CD14-positive monocyte (primary cell): ENCODE measurements at regions not wholly inside any gene's neighbourhood (a gene's known extent, or its start where the extent isn't known, plus 50 kb on each side); places are given as distances from the start of the nearest gene placed in this dataset.

Experiments
- DNase-seq, 3 donors: peaks; one replicate each; pipeline ENCODE4 v3.0.0-alpha.2; 2011 to 2022
- H2AFZ ChIP-seq: 2 replicates; pipeline ENCODE4 v1.6.0; 2012; ENCODE audit warnings: mild to moderate bottlenecking, low read depth, low read length, inconsistent platforms; ENCODE audit not compliant: insufficient read depth, poor library complexity, severe bottlenecking
- H3K27ac ChIP-seq, 2 donors: 1 replicate in 1 of 2; 2 replicates in 1 of 2; pipeline ENCODE4 v1.5.1; 2012 to 2013; ENCODE audit warnings: low read length in 2 of 2, control low read depth in 1 of 2, inconsistent platforms in 1 of 2, low read depth in 1 of 2, mild to moderate bottlenecking in 1 of 2
- H3K27me3 ChIP-seq, 2 donors: one replicate each; pipeline versions ENCODE4 v1.6.0 to v1.6.1; 2011 to 2013; ENCODE audit warnings: low read length in 2 of 2; ENCODE audit not compliant: control insufficient read depth in 2 of 2, insufficient read depth in 2 of 2
- H3K36me3 ChIP-seq, 2 donors: replicated peaks in 1 of 2; 1 replicate in 1 of 2; 2 replicates in 1 of 2; pipeline versions ENCODE4 v1.5.1 to v1.6.1; 2012 to 2013; ENCODE audit warnings: low read length in 2 of 2, control low read depth in 1 of 2, inconsistent platforms in 1 of 2, mild to moderate bottlenecking in 1 of 2; ENCODE audit not compliant: insufficient read depth in 2 of 2, control insufficient read depth in 1 of 2
- H3K4me1 ChIP-seq, 2 donors: 1 replicate in 1 of 2; 2 replicates in 1 of 2; pipeline versions ENCODE4 v1.5.1 to v1.6.1; 2012 to 2013; ENCODE audit warnings: low read length in 2 of 2, control low read depth in 1 of 2, inconsistent platforms in 1 of 2, mild to moderate bottlenecking in 1 of 2, moderate library complexity in 1 of 2; ENCODE audit not compliant: insufficient read depth in 2 of 2, control insufficient read depth in 1 of 2
- H3K4me2 ChIP-seq: replicated peaks from 2 replicates; pipeline ENCODE3; 2012; ENCODE audit warnings: low read length, moderate library complexity, mild to moderate bottlenecking; ENCODE audit not compliant: poor library complexity, severe bottlenecking; ENCODE audit errors: extremely low read depth
- H3K4me3 ChIP-seq, 3 experiments: fragments of 200-600 bp in 1 of 3; sonication (generic) in 1 of 3; replicated peaks in 1 of 3; 1 replicate in 2 of 3; 2 replicates in 1 of 3; pipeline ENCODE4 v1.5.1; 2011 to 2013; ENCODE audit warnings: low read length in 3 of 3, mild to moderate bottlenecking in 3 of 3, control low read depth in 2 of 3, low read depth in 2 of 3, inconsistent platforms in 1 of 3, moderate library complexity in 1 of 3
- H3K79me2 ChIP-seq: 2 replicates; pipeline ENCODE4 v1.6.0; 2012; ENCODE audit warnings: mild to moderate bottlenecking, control low read depth, inconsistent platforms, low read length, moderate library complexity; ENCODE audit not compliant: insufficient read depth
- H3K9ac ChIP-seq: 2 replicates; pipeline ENCODE4 v1.6.0; 2017; ENCODE audit warnings: low read length, mild to moderate bottlenecking; ENCODE audit not compliant: insufficient read depth, poor library complexity, severe bottlenecking
- H3K9me3 ChIP-seq, 2 donors: replicated peaks in 1 of 2; 1 replicate in 1 of 2; 2 replicates in 1 of 2; pipeline versions ENCODE4 v1.5.1 to v1.6.1; 2012 to 2013; ENCODE audit warnings: low read length in 2 of 2, control low read depth in 1 of 2; ENCODE audit not compliant: control insufficient read depth in 1 of 2, insufficient read depth in 1 of 2
- H4K20me1 ChIP-seq: 2 replicates; pipeline ENCODE4 v1.6.0; 2012; ENCODE audit warnings: mild to moderate bottlenecking, low read length, control low read depth, moderate library complexity; ENCODE audit not compliant: insufficient read depth
- H3K27ac Mint-ChIP-seq, 7 donors: one replicate each; pipeline ENCODE4 v1.8.0; 2020; ENCODE audit warnings: mild to moderate bottlenecking in 7 of 7, mixed read lengths in 7 of 7, moderate library complexity in 6 of 7, inconsistent platforms in 2 of 7
- H3K27me3 Mint-ChIP-seq, 3 donors: one replicate each; pipeline ENCODE4 v1.8.0; 2021 to 2022; ENCODE audit warnings: low read depth in 3 of 3, mild to moderate bottlenecking in 3 of 3, mixed read lengths in 3 of 3, moderate library complexity in 3 of 3, inconsistent platforms in 1 of 3
- H3K36me3 Mint-ChIP-seq, 2 donors: one replicate each; pipeline ENCODE4 v1.8.0; 2020; ENCODE audit warnings: mixed read lengths in 2 of 2, inconsistent platforms in 1 of 2, mild to moderate bottlenecking in 1 of 2
- H3K4me1 Mint-ChIP-seq: one replicate; pipeline ENCODE4 v1.8.0; 2020; ENCODE audit warnings: mild to moderate bottlenecking, mixed read lengths
- H3K4me3 Mint-ChIP-seq, 2 donors: one replicate each; pipeline ENCODE4 v1.8.0; 2020; ENCODE audit warnings: mild to moderate bottlenecking in 2 of 2, mixed read lengths in 2 of 2, moderate library complexity in 1 of 2
- H3K9me3 Mint-ChIP-seq, 7 donors: one replicate each; pipeline ENCODE4 v1.8.0; 2020 to 2022; ENCODE audit warnings: mixed read lengths in 7 of 7, mild to moderate bottlenecking in 6 of 7, moderate library complexity in 6 of 7, inconsistent platforms in 2 of 7
- WGBS: methylation state at CpG from one replicate; pipeline ENCODE4 v1.1.5; 2013; ENCODE audit warnings: missing lambda C conversion rate; ENCODE audit not compliant: insufficient coverage; 5-methylcytosine and 5-hydroxymethylcytosine counted together
- intact Hi-C, 2 donors: fragments of 100-400 bp; cut with micrococcal nuclease; formaldehyde crosslinking; loops; one replicate each; pipeline versions ENCODE4 v1.15.0 to v1.15.1; 2023
- TF ChIP-seq, protein P1 (sequence below): fragments of 200-600 bp; IDR thresholded peaks from one replicate; pipeline ENCODE4 v1.8.0; 2022; ENCODE audit warnings: antibody characterized with exemption, mild to moderate bottlenecking

DNA sequence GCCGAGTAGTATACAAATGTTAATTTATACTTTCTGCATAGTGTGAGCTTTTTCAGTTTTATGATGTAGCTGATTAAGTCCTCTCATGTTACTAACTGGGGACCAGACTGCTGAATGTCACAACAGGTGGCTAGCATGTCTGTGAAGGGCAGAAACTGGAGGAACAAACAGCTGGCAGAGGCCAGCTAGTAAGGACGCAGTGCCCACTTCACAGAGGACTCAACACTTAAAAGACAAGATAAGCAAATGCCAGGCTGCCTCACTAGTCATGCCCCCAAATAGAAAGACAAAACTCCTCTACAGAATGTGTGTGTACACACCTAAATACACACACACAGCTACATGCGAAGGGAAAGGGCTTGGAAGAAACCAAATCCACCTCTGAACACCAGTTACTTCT lies 73.8 kb upstream of the ZNF678 start:
- 88% methylated on average over 1 of the region's 3 CpGs for WGBS
- DNase-seq, result no peak
- peaks cover 0 to 2% (median 1%) of the 10 kb centered on the region in 3 donors for H3K27me3 Mint-ChIP-seq
- peaks cover 0 to 11% of the 10 kb centered on the region in 2 donors for H3K9me3 ChIP-seq
- H3K4me3 Mint-ChIP-seq, result no peak overlapping the region
- intact Hi-C loops, result no loop called here
- H3K36me3 ChIP-seq, result no peaks in the 10 kb centered on the region
- no peak overlapping the region for H3K4me2 ChIP-seq
- peaks cover 4% of the 10 kb centered on the region for H3K4me1 Mint-ChIP-seq
- TF ChIP-seq, protein P1, sequence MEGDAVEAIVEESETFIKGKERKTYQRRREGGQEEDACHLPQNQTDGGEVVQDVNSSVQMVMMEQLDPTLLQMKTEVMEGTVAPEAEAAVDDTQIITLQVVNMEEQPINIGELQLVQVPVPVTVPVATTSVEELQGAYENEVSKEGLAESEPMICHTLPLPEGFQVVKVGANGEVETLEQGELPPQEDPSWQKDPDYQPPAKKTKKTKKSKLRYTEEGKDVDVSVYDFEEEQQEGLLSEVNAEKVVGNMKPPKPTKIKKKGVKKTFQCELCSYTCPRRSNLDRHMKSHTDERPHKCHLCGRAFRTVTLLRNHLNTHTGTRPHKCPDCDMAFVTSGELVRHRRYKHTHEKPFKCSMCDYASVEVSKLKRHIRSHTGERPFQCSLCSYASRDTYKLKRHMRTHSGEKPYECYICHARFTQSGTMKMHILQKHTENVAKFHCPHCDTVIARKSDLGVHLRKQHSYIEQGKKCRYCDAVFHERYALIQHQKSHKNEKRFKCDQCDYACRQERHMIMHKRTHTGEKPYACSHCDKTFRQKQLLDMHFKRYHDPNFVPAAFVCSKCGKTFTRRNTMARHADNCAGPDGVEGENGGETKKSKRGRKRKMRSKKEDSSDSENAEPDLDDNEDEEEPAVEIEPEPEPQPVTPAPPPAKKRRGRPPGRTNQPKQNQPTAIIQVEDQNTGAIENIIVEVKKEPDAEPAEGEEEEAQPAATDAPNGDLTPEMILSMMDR, result no peak
- H3K4me3 ChIP-seq, result no peak overlapping the region
- no peak overlapping the region for H3K27ac ChIP-seq
- H3K4me1 ChIP-seq, result no peaks in the 10 kb centered on the region
- no peaks in the 10 kb centered on the region for H3K36me3 Mint-ChIP-seq
- H2AFZ ChIP-seq, result no peak overlapping the region
- H3K27ac Mint-ChIP-seq, result no peak overlapping the region
- peaks cover 0 to 14% (median 4%) of the 10 kb centered on the region in 7 donors for H3K9me3 Mint-ChIP-seq
- no peaks in the 10 kb centered on the region for H3K79me2 ChIP-seq
- H3K9ac ChIP-seq, result no peak overlapping the region
- H3K27me3 ChIP-seq, result peaks cover 0 to 2% of the 10 kb centered on the region in 2 donors
- H4K20me1 ChIP-seq, result no peaks in the 10 kb centered on the region

DNA sequence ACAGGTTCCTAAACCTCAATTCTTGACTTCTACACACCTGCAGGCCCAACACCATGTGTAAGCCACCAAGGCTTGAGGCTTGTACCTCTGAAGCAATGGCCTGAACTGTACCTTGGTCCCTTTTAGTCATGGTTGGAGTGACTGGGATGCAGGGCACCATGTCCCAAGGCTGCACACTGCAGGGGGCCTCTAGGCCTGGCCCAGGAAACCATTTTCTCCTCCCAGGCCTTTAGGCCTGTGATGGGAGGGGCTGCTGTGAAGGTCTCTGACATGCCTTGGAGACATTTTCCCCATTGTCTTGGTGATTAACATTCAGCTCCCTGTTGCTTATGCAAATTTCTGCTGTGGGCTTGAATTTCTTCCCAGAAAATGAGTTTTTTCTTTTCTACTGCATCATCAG lies 75.8 kb upstream of the ZNF678 start:
- Histone ChIP-seq H3K4me3 (no peak overlapping the region), H3K9me3 (peaks cover 0 to 11% of the 10 kb centered on the region in 2 donors), H3K36me3 (no peaks in the 10 kb centered on the region), H3K79me2 (no peaks in the 10 kb centered on the region), H2AFZ (no peak overlapping the region), H3K4me2 (no peak overlapping the region), H3K9ac (no peak overlapping the region), H3K27me3 (peaks cover 0 to 2% of the 10 kb centered on the region in 2 donors), H4K20me1 (no peaks in the 10 kb centered on the region), H3K27ac (no peak overlapping the region), H3K4me1 (no peaks in the 10 kb centered on the region)
- TF ChIP-seq, protein P1, result no peak
- intact Hi-C loops, result no loop called here
- no peak overlapping the region for H3K4me3 Mint-ChIP-seq
- H3K4me1 Mint-ChIP-seq, result peaks cover 4% of the 10 kb centered on the region
- no peak overlapping the region for H3K27ac Mint-ChIP-seq
- H3K27me3 Mint-ChIP-seq, result peaks cover 1 to 4% (median 2%) of the 10 kb centered on the region in 3 donors
- H3K9me3 Mint-ChIP-seq, result peaks cover 0 to 14% (median 4%) of the 10 kb centered on the region in 7 donors
- no peak for DNase-seq
- no peaks in the 10 kb centered on the region for H3K36me3 Mint-ChIP-seq
